NCI-H2029 (cell line): ENCODE measurements at regions not wholly inside any gene's neighbourhood (a gene's known extent, or its start where the extent isn't known, plus 50 kb on each side); places are given as distances from the start of the nearest gene placed in this dataset.

Source experiments
- DNase-seq: peaks from one replicate; lab custom pipeline; 2025; lab: John Stamatoyannopoulos, UW

DNA sequence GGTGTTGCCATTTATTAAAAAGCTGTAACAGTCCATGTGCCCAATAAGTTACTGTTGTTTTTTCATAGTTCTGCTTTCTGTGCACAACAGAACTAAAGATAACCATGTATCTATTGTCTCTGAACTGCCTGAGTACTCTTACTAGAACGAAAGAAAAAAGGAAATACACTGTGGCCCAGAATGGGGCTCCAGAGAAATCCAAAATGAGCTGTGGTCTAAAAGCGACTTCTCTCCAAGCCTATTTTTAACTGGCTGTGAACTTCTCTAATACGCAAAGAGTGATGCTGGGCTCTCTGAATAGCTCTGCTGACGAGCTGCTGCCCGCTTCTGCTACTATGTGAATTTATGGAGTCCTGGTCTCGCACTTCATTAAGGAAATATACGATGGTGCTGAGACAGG lies 56.2 kb upstream of the LPP start:
- no peak for DNase-seq

DNA sequence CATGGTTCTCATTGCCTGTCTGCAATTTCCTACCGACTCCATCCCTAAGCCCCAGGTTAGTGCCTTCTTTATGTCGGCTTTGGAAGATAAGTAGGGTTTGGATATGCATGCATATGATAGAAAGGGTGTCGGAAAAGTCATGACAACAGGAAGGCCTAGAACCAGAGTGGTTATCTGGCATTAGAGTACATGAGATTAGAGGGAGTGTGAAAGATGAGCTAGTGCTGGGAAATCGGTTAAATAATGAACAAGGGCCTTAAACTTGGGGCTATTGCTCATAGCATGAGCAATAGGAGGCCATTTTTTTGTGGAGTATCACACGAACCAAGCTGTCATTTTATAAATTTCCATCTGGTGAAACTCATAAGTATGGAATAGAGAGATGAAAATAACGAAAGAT lies 54.0 kb upstream of the LPP start:
- DNase-seq, result no peak

DNA sequence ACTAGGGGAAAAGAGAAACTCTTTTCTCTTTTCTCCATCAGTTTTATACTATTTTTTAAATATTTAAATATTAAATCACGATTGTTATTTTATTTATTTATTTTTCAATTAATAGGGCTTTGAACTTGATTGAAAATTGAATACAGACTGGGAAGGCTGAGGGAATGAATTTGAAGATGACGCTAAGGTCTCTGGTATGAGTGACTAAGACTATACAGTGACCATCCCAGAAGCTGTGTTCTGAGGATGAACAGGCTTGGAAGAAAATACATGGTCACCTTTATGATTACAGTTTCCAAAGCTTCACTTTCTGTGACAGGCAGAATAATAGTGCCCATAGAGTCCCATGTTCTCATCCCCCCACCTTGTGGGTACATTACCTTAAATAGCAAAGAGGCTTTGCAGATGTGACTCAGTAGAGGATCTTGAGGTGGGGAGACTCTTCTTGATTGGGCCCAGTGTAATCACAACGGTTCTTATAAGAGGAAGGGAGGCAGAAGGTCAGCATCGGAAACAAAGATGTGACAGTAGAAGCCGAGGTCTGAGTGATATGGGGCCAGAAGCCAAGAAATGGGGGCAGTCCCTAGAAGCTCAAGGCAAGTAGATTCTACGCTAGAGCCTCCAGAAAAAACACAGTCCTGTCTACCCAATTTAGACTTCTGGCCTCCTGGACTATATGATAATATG lies 51.0 kb upstream of the LPP start:
- DNase-seq, result no peak

GRCh38 chr3:188104050-188104449 lies 49.9 kb upstream of the LPP start:
- DNase-seq, result no peak
